ENCODE measurements at regions not wholly inside any gene's neighbourhood (a gene's known extent, or its start where the extent isn't known, plus 50 kb on each side); places are given as distances from the start of the nearest gene placed in this dataset.

GRCh38 chr3:127458696-127459604, 131.6 kb downstream of the TPRA1 start:
- DNase-seq (ENCODE audit: low spot score): no peak

- DNase-seq (ENCODE audit: low spot score): no peak
Measured at GRCh38 chr3:127457546-127458145, 132.9 kb downstream of the TPRA1 start.

GRCh38 chr3:127457094-127457475, 133.4 kb downstream of the TPRA1 start:
- no peak for DNase-seq (ENCODE audit: low spot score)

- DNase-seq (ENCODE audit: low spot score): no peak
Measured at GRCh38 chr3:127456471-127457093, 134.0 kb downstream of the TPRA1 start.

GRCh38 chr3:127455541-127456450, 134.7 kb downstream of the TPRA1 start:
- peak; percentile 76 for DNase-seq (ENCODE audit: low spot score)

GRCh38 chr3:127454968-127455367, 135.6 kb downstream of the TPRA1 start:
- DNase-seq (ENCODE audit: low spot score): no peak

- no peak for DNase-seq (ENCODE audit: low spot score)
Measured at GRCh38 chr3:127454051-127454450, 136.5 kb downstream of the TPRA1 start.

- DNase-seq (ENCODE audit: low spot score): no peak
Measured at GRCh38 chr3:127452321-127452821, 138.2 kb downstream of the TPRA1 start.

GRCh38 chr3:127451321-127451720, 139.2 kb downstream of the TPRA1 start:
- DNase-seq (ENCODE audit: low spot score): no peak

GRCh38 chr3:127450331-127450730, 140.2 kb downstream of the TPRA1 start:
- DNase-seq (ENCODE audit: low spot score): no peak

GRCh38 chr3:127449486-127450212, 140.9 kb downstream of the TPRA1 start:
- DNase-seq (ENCODE audit: low spot score): no peak

- DNase-seq (ENCODE audit: low spot score): no peak
Measured at GRCh38 chr3:127448671-127449070, 141.9 kb downstream of the TPRA1 start.

- no peak for DNase-seq (ENCODE audit: low spot score)
Measured at GRCh38 chr3:127448161-127448561, 142.4 kb downstream of the TPRA1 start.

- no peak for DNase-seq (ENCODE audit: low spot score)
Measured at GRCh38 chr3:127446756-127447155, 143.8 kb downstream of the TPRA1 start.

GRCh38 chr3:127445581-127446343, 144.8 kb downstream of the TPRA1 start:
- no peak for DNase-seq (ENCODE audit: low spot score)

- no peak for DNase-seq (ENCODE audit: low spot score)
Measured at GRCh38 chr3:127444761-127445160, 145.8 kb downstream of the TPRA1 start.

GRCh38 chr3:127443581-127444375, 146.8 kb downstream of the TPRA1 start:
- DNase-seq (ENCODE audit: low spot score): no peak

GRCh38 chr3:127442506-127442905, 148.0 kb downstream of the TPRA1 start:
- no peak for DNase-seq (ENCODE audit: low spot score)

- no peak for DNase-seq (ENCODE audit: low spot score)
Measured at GRCh38 chr3:127441764-127442163, 148.8 kb downstream of the TPRA1 start.

Data from activated CD4-positive, alpha-beta T cell treated with anti-CD3 and anti-CD28 coated beads, Interleukin-2, Interleukin-4, amounts not matched to agents 100 ng/mL and 50 ng/mL, durations not matched to agents 16 hours and 8 hours (primary cell).